Smooth muscle cell (in vitro differentiated cells): ENCODE measurements at regions not wholly inside any gene's neighbourhood (a gene's known extent, or its start where the extent isn't known, plus 50 kb on each side); places are given as distances from the start of the nearest gene placed in this dataset.
A peak's percentile ranks its signal among the peaks of the same experiment; 100 is the strongest.

Experiments used
- DNase-seq: peaks from one replicate; lab custom pipeline; 2025; ENCODE audit not compliant: unreplicated experiment; lab: John Stamatoyannopoulos, UW
- H2AFZ ChIP-seq: fragments of 200-600 bp; sonication (generic); 2 replicates; pipeline ENCODE4 v1.6.0; 2016; ENCODE audit warnings: antibody characterized with exemption, low read depth, mild to moderate bottlenecking
- H3F3A ChIP-seq: fragments of 200-600 bp; sonication (generic); 2 replicates; pipeline ENCODE4 v1.6.0; 2017; ENCODE audit warnings: antibody characterized with exemption, low read depth
- H3K27ac ChIP-seq: fragments of 200-600 bp; sonication (generic); 2 replicates; pipeline ENCODE4 v1.5.1; 2016; ENCODE audit warnings: low read depth, mild to moderate bottlenecking
- H3K27me3 ChIP-seq: fragments of 200-600 bp; sonication (generic); 2 replicates; pipeline ENCODE4 v1.6.1; 2016; ENCODE audit warnings: low read depth, mild to moderate bottlenecking
- H3K36me3 ChIP-seq: fragments of 200-600 bp; sonication (generic); 2 replicates; pipeline ENCODE4 v1.5.1; 2016; ENCODE audit warnings: low read depth
- H3K4me1 ChIP-seq: fragments of 200-600 bp; sonication (generic); 2 replicates; pipeline ENCODE4 v1.5.1; 2016; ENCODE audit warnings: low read depth
- H3K4me2 ChIP-seq: fragments of 200-600 bp; sonication (generic); 2 replicates; pipeline ENCODE4 v1.6.0; 2016; ENCODE audit warnings: mild to moderate bottlenecking
- H3K4me3 ChIP-seq: fragments of 200-600 bp; sonication (generic); 2 replicates; pipeline ENCODE4 v1.5.1; 2016; ENCODE audit warnings: mild to moderate bottlenecking
- H3K79me2 ChIP-seq: fragments of 200-600 bp; sonication (generic); 2 replicates; pipeline ENCODE4 v1.6.0; 2016; ENCODE audit warnings: low read depth, mild to moderate bottlenecking
- H3K9ac ChIP-seq: fragments of 200-600 bp; sonication (generic); 2 replicates; pipeline ENCODE4 v1.6.0; 2016; ENCODE audit warnings: low read depth
- H3K9me3 ChIP-seq: fragments of 200-600 bp; sonication (generic); replicated peaks from 2 replicates; pipeline ENCODE4 v1.5.1; 2016; ENCODE audit warnings: low read depth
- H4K20me1 ChIP-seq: fragments of 200-600 bp; sonication (generic); 2 replicates; pipeline ENCODE4 v1.6.0; 2016; ENCODE audit warnings: low read depth
- CTCF ChIP-seq: fragments of 200-600 bp; sonication (generic); IDR thresholded peaks from 2 replicates; pipeline ENCODE4 v1.5.1; 2017; ENCODE audit warnings: borderline replicate concordance, mild to moderate bottlenecking, antibody characterized with exemption; ENCODE audit not compliant: insufficient read depth, poor library complexity, severe bottlenecking
- WGBS: methylation state at CpG from one replicate; pipeline ENCODE4 v1.1.7; 2016; ENCODE audit warnings: low lambda C conversion rate; 5-methylcytosine and 5-hydroxymethylcytosine counted together

- H3K27me3 ChIP-seq = no peaks in the 10 kb centered on the region
- no peaks in the 10 kb centered on the region for H3K79me2 ChIP-seq
- H3K9me3 ChIP-seq = no peaks in the 10 kb centered on the region
- no peaks in the 10 kb centered on the region for H3K4me1 ChIP-seq
- no peaks in the 10 kb centered on the region for H3K36me3 ChIP-seq
- H3K27ac ChIP-seq = no peak overlapping the region
- no peak overlapping the region for H3K9ac ChIP-seq
- H4K20me1 ChIP-seq = no peaks in the 10 kb centered on the region
- TF ChIP-seq CTCF = no peak
- H3K4me3 ChIP-seq = no peak overlapping the region
- no peak overlapping the region for H3K4me2 ChIP-seq
- no peak overlapping the region for H2AFZ ChIP-seq
- no peaks in the 10 kb centered on the region for H3F3A ChIP-seq
- DNase-seq = no peak
Measured at GRCh38 chr3:86723433-86723832, 267.5 kb downstream of the VGLL3 start.

GRCh38 chr3:86711634-86712033 is 279.3 kb downstream of the VGLL3 start:
- no peaks in the 10 kb centered on the region for H3K36me3 ChIP-seq
- no peaks in the 10 kb centered on the region for H3K4me1 ChIP-seq
- H3K4me2 ChIP-seq = no peak overlapping the region
- H4K20me1 ChIP-seq = no peaks in the 10 kb centered on the region
- no peaks in the 10 kb centered on the region for H3K79me2 ChIP-seq
- DNase-seq = no peak
- no peak overlapping the region for H3K9ac ChIP-seq
- no peak overlapping the region for H2AFZ ChIP-seq
- no peaks in the 10 kb centered on the region for H3F3A ChIP-seq
- no peaks in the 10 kb centered on the region for H3K27me3 ChIP-seq
- WGBS = 89% methylated on average over 2 of the region's 2 CpGs
- H3K27ac ChIP-seq = no peak overlapping the region
- H3K9me3 ChIP-seq = no peaks in the 10 kb centered on the region
- H3K4me3 ChIP-seq = no peak overlapping the region
- TF ChIP-seq CTCF = no peak

- Histone ChIP-seq H2AFZ (no peak overlapping the region), H3K4me1 (no peaks in the 10 kb centered on the region), H3K36me3 (no peaks in the 10 kb centered on the region), H3K27me3 (no peaks in the 10 kb centered on the region), H4K20me1 (no peaks in the 10 kb centered on the region), H3F3A (no peaks in the 10 kb centered on the region), H3K79me2 (no peaks in the 10 kb centered on the region), H3K27ac (no peak overlapping the region), H3K4me3 (no peak overlapping the region), H3K9me3 (no peaks in the 10 kb centered on the region), H3K4me2 (no peak overlapping the region), H3K9ac (no peak overlapping the region)
- WGBS = 95% methylated on average over 7 of the region's 7 CpGs
- no peak for TF ChIP-seq CTCF
- no peak for DNase-seq
Measured at GRCh38 chr3:86708893-86709292, 282.1 kb downstream of the VGLL3 start.

- no peak overlapping the region for H3K9ac ChIP-seq
- no peaks in the 10 kb centered on the region for H4K20me1 ChIP-seq
- no peak overlapping the region for H2AFZ ChIP-seq
- no peaks in the 10 kb centered on the region for H3K79me2 ChIP-seq
- H3K27me3 ChIP-seq = no peaks in the 10 kb centered on the region
- H3K4me1 ChIP-seq = no peaks in the 10 kb centered on the region
- peak; percentile 55 for TF ChIP-seq CTCF
- H3K4me3 ChIP-seq = no peak overlapping the region
- H3K9me3 ChIP-seq = no peaks in the 10 kb centered on the region
- 8% methylated on average over 1 of the region's 1 CpG for WGBS
- H3K4me2 ChIP-seq = no peak overlapping the region
- no peak for DNase-seq
- H3K27ac ChIP-seq = no peak overlapping the region
- no peaks in the 10 kb centered on the region for H3K36me3 ChIP-seq
- H3F3A ChIP-seq = no peaks in the 10 kb centered on the region
Measured at GRCh38 chr3:86702381-86702958, 288.5 kb downstream of the VGLL3 start.
